WTC11 (cell line): ENCODE measurements at regions not wholly inside any gene's neighbourhood (a gene's known extent, or its start where the extent isn't known, plus 50 kb on each side); places are given as distances from the start of the nearest gene placed in this dataset.

Experiments used
- CREB1 ChIP-seq: sonication (generic); formaldehyde crosslinking; IDR thresholded peaks from 2 replicates; pipeline ENCODE4 v1.8.0; 2023; ENCODE audit warnings: mild to moderate bottlenecking, missing genetic modification reagents
- CREM ChIP-seq: sonication (generic); formaldehyde crosslinking; IDR thresholded peaks from 2 replicates; pipeline ENCODE4 v1.8.1; 2022; ENCODE audit warnings: mild to moderate bottlenecking, missing genetic modification reagents, moderate library complexity
- CTCF ChIP-seq: fragments of 200-600 bp; IDR thresholded peaks from 2 replicates; pipeline ENCODE4 v1.8.0; 2022; ENCODE audit warnings: antibody characterized with exemption
- E2F5 ChIP-seq: sonication (generic); formaldehyde crosslinking; IDR thresholded peaks from 2 replicates; pipeline ENCODE4 v1.8.1; 2022; ENCODE audit warnings: mild to moderate bottlenecking, moderate library complexity, missing genetic modification reagents
- JAZF1 ChIP-seq: fragments of 250-450 bp; sonication (Bioruptor Pico); IDR thresholded peaks from 2 replicates; pipeline ENCODE4 v1.9.0; 2021; ENCODE audit warnings: moderate library complexity, mild to moderate bottlenecking, inconsistent platforms
- MYBL2 ChIP-seq: sonication (generic); formaldehyde crosslinking; IDR thresholded peaks from 2 replicates; pipeline ENCODE4 v1.8.1; 2023; ENCODE audit warnings: mild to moderate bottlenecking, moderate library complexity, missing genetic modification reagents
- NR3C1 ChIP-seq: sonication (generic); formaldehyde crosslinking; conservative IDR thresholded peaks from 2 replicates; pipeline ENCODE4 v1.8.1; 2023; ENCODE audit warnings: low read depth, mild to moderate bottlenecking, missing genetic modification reagents
- PREB ChIP-seq: sonication (generic); formaldehyde crosslinking; IDR thresholded peaks from 2 replicates; pipeline ENCODE4 v1.8.1; 2022; ENCODE audit warnings: mild to moderate bottlenecking, missing genetic modification reagents, moderate library complexity, borderline replicate concordance
- SP1 ChIP-seq: sonication (generic); formaldehyde crosslinking; conservative IDR thresholded peaks from 2 replicates; pipeline ENCODE4 v1.8.1; 2022; ENCODE audit warnings: missing genetic modification reagents
- STAT6 ChIP-seq: sonication (generic); formaldehyde crosslinking; conservative IDR thresholded peaks from 2 replicates; pipeline ENCODE4 v1.8.1; 2023; ENCODE audit warnings: mild to moderate bottlenecking, low read depth, missing genetic modification reagents, moderate library complexity
- USF1 ChIP-seq: sonication (generic); formaldehyde crosslinking; IDR thresholded peaks from 2 replicates; pipeline ENCODE4 v1.8.0; 2022; ENCODE audit warnings: mild to moderate bottlenecking, missing genetic modification reagents
- ZBTB21 ChIP-seq: sonication (generic); formaldehyde crosslinking; IDR thresholded peaks from 2 replicates; pipeline ENCODE4 v1.8.1; 2023; ENCODE audit warnings: mild to moderate bottlenecking, missing genetic modification reagents, borderline replicate concordance
- ZNF121 ChIP-seq: sonication (generic); formaldehyde crosslinking; IDR thresholded peaks from 2 replicates; pipeline ENCODE4 v1.8.0; 2023; ENCODE audit warnings: missing genetic modification reagents
- ZNF512 ChIP-seq: sonication (generic); formaldehyde crosslinking; IDR thresholded peaks from 2 replicates; pipeline ENCODE4 v1.8.1; 2022; ENCODE audit warnings: missing genetic modification reagents, borderline replicate concordance

GRCh38 chrX:110920991-110921390, 125.4 kb upstream of the CHRDL1 start:
- no peak for TF ChIP-seq NR3C1
- no peak for TF ChIP-seq JAZF1 (CRISPR knock-in tag)
- TF ChIP-seq STAT6 (CRISPR knock-in tag), result no peak
- TF ChIP-seq CTCF, result no peak
- no peak for TF ChIP-seq PREB (CRISPR knock-in tag)
- no peak for TF ChIP-seq CREB1
- no peak for TF ChIP-seq MYBL2 (CRISPR knock-in tag)
- no peak for TF ChIP-seq E2F5 (CRISPR knock-in tag)
- no peak for TF ChIP-seq ZNF512 (CRISPR knock-in tag)
- TF ChIP-seq CREM, result no peak
- no peak for TF ChIP-seq USF1 (CRISPR knock-in tag)
- TF ChIP-seq ZBTB21, result no peak
- TF ChIP-seq ZNF121 (CRISPR knock-in tag), result no peak
- no peak for TF ChIP-seq SP1
